ENCODE measurements at regions not wholly inside any gene's neighbourhood (a gene's known extent, or its start where the extent isn't known, plus 50 kb on each side); places are given as distances from the start of the nearest gene placed in this dataset.
A peak's percentile ranks its signal among the peaks of the same experiment; 100 is the strongest.
"Not testable (repeated sequence)": the region's sequence is repeated elsewhere in the genome, so short reads cannot be mapped to it uniquely, and the experiment has no call there.

DNA sequence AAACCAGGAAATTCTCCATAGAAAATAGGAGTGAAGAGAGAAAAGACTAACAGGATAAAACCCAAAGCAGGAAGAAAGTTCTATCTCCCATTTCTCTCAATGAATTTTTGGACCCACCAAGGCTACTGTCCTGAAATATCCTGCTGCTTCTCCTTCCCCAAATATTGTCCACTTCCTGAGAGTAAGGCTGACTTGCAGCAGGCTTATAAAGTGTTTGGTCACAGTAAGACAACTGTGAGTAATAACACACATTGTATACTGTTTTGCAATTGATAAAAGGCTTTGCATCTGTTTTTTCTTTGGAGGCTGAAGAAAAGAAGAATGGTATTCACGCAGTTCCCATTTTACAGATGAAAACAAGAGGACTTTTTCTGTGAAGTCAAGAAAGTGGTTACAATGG lies 52.8 kb downstream of the FOXD4L6 start:
- H3K4me1 ChIP-seq; H3K36me3 ChIP-seq; H3K27me3 ChIP-seq; DNase-seq; intact Hi-C loops (cut with DNase I; ENCODE audit: low total_unique reads); H3K27ac ChIP-seq; H3K9me3 ChIP-seq; H3K4me3 ChIP-seq: not testable (repeated sequence)

GRCh38 chr9:41074356-41074942 lies 54.0 kb downstream of the FOXD4L6 start:
- not testable (repeated sequence) for H3K4me1 ChIP-seq

GRCh38 chr9:41073471-41074243 lies 54.8 kb downstream of the FOXD4L6 start:
- H3K27me3 ChIP-seq; H3K4me1 ChIP-seq; H3K9me3 ChIP-seq; H3K36me3 ChIP-seq; intact Hi-C loops (cut with DNase I; ENCODE audit: low total_unique reads); DNase-seq: not testable (repeated sequence)
- Histone ChIP-seq H3K4me3 (peak overlapping the region; percentile 46 to 73), H3K27ac (peak overlapping the region; percentile 42 to 64)

More at GRCh38 chr9:41074356-41074942, 54.0 kb downstream of the FOXD4L6 start:
- H3K36me3 ChIP-seq; H3K27me3 ChIP-seq; intact Hi-C loops (cut with DNase I; ENCODE audit: low total_unique reads); H3K9me3 ChIP-seq: not testable (repeated sequence)
- DNase-seq, result peak; percentile 21 to 45
- Histone ChIP-seq H3K27ac (peak overlapping the region; percentile 42 to 64), H3K4me3 (peak overlapping the region; percentile 46 to 73)

DNA sequence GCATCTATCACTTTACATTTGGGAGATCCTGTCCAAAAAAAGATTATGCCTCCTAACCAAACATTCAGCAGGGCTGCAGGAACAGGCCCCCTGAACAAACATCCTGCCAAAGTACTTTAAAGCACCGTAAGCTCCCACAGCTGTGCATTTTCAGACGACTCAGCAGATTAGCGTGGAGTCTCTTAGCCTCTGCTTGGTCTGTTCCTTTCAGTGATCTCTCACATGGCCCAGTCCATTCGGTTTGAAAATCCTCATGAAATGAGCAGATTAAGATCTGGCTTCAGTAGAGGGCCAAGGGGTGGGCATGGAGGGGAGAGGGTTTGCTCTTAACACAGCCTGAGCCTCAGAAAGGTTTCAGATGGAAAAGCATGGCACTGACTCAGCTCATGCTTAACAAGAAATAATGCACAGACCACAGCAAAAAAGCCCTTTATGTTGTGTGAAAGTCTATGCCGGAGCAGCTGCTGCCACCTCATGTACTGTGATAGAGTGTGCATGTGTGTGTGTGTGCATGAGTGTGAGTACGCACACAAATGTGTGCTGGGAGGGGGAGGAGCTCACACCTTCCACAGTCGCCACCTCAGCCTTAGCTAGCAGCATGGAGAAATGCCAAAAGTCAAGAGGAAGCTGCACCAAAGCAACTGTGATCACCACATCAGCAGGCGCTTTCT lies 64.2 kb downstream of the FOXD4L6 start:
- not testable (repeated sequence) for DNase-seq

DNA sequence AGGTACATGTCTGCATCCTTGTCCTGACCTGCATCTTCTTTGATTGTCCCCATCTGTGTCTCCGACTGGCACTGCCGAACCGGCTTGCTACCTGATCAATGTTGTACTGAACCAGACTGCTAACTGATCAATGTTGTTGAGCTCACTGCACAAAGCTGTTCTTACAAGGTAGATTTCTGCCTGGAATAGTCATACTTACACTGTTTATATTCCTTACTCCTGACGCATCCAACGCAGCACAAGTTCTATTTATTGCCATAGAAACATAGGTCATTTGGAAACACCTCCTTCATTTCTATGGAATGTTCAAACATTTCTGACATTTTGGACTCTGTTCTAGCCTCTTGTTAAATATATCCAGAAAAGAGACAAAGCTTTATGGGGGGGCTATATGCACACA lies 65.2 kb downstream of the FOXD4L6 start:
- H3K9me3 ChIP-seq; H3K27me3 ChIP-seq; H3K4me3 ChIP-seq; intact Hi-C loops (cut with DNase I; ENCODE audit: low total_unique reads); H3K36me3 ChIP-seq; H3K4me1 ChIP-seq; DNase-seq; H3K27ac ChIP-seq: not testable (repeated sequence)

More for the DNA sequence above, 64.2 kb downstream of the FOXD4L6 start:
- H3K9me3 ChIP-seq; intact Hi-C loops (cut with DNase I; ENCODE audit: low total_unique reads); H3K4me3 ChIP-seq; H3K4me1 ChIP-seq; H3K27ac ChIP-seq; H3K27me3 ChIP-seq; H3K36me3 ChIP-seq: not testable (repeated sequence)

GRCh38 chr9:41059603-41060002 lies 68.9 kb downstream of the FOXD4L6 start:
- H3K27me3 ChIP-seq; H3K4me3 ChIP-seq; H3K36me3 ChIP-seq; intact Hi-C loops (cut with DNase I; ENCODE audit: low total_unique reads); H3K27ac ChIP-seq; H3K9me3 ChIP-seq; DNase-seq; H3K4me1 ChIP-seq: not testable (repeated sequence)

DNA sequence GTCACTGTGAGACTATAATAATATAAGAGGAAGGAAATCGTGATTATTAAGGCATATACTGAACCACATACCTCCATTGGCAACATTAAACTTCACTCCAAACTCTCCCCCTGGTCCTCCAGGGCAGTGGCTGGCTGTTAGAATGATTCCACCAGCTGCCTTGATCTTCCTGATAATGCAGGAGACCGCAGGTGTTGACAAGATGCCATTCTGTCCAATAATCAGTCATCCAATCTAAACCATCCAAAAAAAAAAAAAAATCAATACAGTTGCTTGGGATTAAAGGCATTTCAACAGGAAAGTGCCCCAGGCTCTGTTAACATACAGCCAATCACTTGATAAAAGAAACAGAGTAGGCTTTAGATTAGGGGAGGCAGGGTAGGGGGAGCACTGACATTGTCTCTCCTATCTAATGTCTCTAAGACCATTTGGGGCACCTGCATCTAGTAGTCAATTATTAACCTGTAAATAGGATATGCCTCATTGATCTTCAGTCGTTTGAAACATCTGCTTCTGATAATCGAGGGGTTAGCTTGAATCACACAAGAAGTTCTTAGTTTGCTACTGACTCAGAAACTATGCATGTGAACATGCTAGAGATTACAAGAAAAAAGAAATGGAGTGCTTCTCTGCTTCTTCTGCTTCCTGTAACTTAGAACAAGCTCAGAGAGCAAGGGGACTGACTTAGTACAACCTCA lies 74.7 kb downstream of the FOXD4L6 start:
- H3K4me1 ChIP-seq; H3K27me3 ChIP-seq; H3K27ac ChIP-seq; H3K4me3 ChIP-seq; H3K9me3 ChIP-seq; H3K36me3 ChIP-seq; DNase-seq; intact Hi-C loops (cut with DNase I; ENCODE audit: low total_unique reads): not testable (repeated sequence)

GRCh38 chr9:41048672-41049071 lies 79.8 kb downstream of the FOXD4L6 start:
- H3K9me3 ChIP-seq; H3K4me3 ChIP-seq; DNase-seq; H3K36me3 ChIP-seq; H3K27me3 ChIP-seq; H3K4me1 ChIP-seq; H3K27ac ChIP-seq; intact Hi-C loops (cut with DNase I; ENCODE audit: low total_unique reads): not testable (repeated sequence)

- H3K27ac ChIP-seq; intact Hi-C loops (cut with DNase I; ENCODE audit: low total_unique reads); H3K4me1 ChIP-seq; DNase-seq; H3K9me3 ChIP-seq; H3K4me3 ChIP-seq; H3K27me3 ChIP-seq; H3K36me3 ChIP-seq: not testable (repeated sequence)
Measured at GRCh38 chr9:41047792-41048191, 80.7 kb downstream of the FOXD4L6 start.

DNA sequence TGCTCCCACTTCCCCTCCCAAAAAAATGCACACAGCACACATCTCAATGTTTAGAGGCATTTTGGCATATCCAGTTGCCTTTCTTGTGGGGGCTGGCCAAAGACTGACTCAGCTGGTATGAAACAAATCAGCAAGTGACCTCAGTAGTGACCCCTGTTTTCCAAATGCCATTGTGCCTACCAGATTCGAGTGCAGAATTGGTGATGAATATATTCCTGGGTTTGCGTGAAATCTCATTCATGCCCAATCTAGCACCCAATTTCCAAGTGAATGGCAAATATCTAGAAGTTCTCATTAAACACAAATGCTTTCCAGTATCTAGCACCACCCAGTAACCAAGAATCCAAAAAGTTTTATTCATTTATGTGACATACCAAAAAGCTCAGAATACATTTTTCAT lies 83.6 kb downstream of the FOXD4L6 start:
- H3K4me3 ChIP-seq; intact Hi-C loops (cut with DNase I; ENCODE audit: low total_unique reads); H3K4me1 ChIP-seq; H3K36me3 ChIP-seq; DNase-seq; H3K9me3 ChIP-seq; H3K27me3 ChIP-seq; H3K27ac ChIP-seq: not testable (repeated sequence)

DNA sequence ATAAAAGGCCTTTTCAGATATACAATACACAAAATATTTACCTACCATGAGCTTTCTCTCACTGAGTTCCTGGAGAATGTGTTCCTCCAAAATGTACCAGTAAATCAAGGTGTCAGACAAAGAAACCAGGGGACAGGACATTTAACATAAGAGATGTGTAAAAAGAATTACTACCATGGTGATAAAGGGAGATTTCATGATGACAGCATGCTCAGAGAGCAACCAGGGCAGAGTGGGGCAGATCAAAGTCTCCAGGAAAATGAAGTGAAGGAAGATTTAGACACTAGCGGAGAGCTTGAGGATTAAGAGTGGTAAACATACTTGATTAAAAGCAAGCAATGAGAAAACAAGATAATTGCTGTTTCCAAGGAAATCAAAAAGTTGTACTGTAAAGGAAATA lies 85.0 kb downstream of the FOXD4L6 start:
- intact Hi-C loops (cut with DNase I; ENCODE audit: low total_unique reads); H3K27ac ChIP-seq; H3K27me3 ChIP-seq; H3K36me3 ChIP-seq; H3K9me3 ChIP-seq; H3K4me3 ChIP-seq; H3K4me1 ChIP-seq; DNase-seq: not testable (repeated sequence)

DNA sequence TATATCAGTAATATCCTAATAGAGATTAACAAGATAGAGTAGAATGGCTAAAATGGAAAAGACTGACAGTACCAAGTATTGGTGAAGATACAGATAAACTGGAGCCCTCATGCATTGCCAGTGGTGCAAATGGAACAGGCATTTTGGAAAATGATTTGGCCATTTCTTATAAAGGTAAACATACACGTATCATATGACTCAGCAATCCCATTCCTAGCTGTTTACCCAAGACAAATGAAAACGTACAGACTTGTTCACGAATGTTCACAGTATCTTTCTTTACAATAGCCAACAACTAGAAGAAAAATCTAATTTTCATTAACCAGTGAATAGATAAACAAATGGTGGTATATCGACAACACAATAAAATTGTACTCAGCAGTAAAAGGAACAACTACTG lies 86.4 kb downstream of the FOXD4L6 start:
- intact Hi-C loops (cut with DNase I; ENCODE audit: low total_unique reads); DNase-seq; H3K27me3 ChIP-seq: not testable (repeated sequence)

More for the DNA sequence above, 86.4 kb downstream of the FOXD4L6 start:
- not testable (repeated sequence) for H3K4me3 ChIP-seq, H3K4me1 ChIP-seq, H3K27ac ChIP-seq, H3K36me3 ChIP-seq, H3K9me3 ChIP-seq
